DMS114 treated with DMSO at 0.1 percent for 48 hours (cell line): ENCODE measurements at regions not wholly inside any gene's neighbourhood (a gene's known extent, or its start where the extent isn't known, plus 50 kb on each side); places are given as distances from the start of the nearest gene placed in this dataset.

Experiments
- DNase-seq: peaks from one replicate; lab custom pipeline; 2025; ENCODE audit not compliant: unreplicated experiment; lab: John Stamatoyannopoulos, UW

GRCh38 chr6:168837254-168838036, 396.5 kb downstream of the SMOC2 start:
- no peak for DNase-seq

GRCh38 chr6:168835991-168836390, 395.0 kb downstream of the SMOC2 start:
- no peak for DNase-seq

- no peak for DNase-seq
Measured at GRCh38 chr6:168834801-168835200, 393.8 kb downstream of the SMOC2 start.

- DNase-seq = no peak
Measured at GRCh38 chr6:168834042-168834587, 393.1 kb downstream of the SMOC2 start.

- DNase-seq = no peak
Measured at GRCh38 chr6:168828800-168829199, 387.8 kb downstream of the SMOC2 start.

GRCh38 chr6:168828035-168828434, 387.1 kb downstream of the SMOC2 start:
- DNase-seq = no peak

GRCh38 chr6:168827586-168827871, 386.5 kb downstream of the SMOC2 start:
- no peak for DNase-seq

GRCh38 chr6:168826726-168827585, 386.0 kb downstream of the SMOC2 start:
- no peak for DNase-seq

GRCh38 chr6:168826078-168826390, 385.1 kb downstream of the SMOC2 start:
- no peak for DNase-seq

GRCh38 chr6:168825226-168826077, 384.5 kb downstream of the SMOC2 start:
- no peak for DNase-seq

GRCh38 chr6:168823397-168824212, 382.6 kb downstream of the SMOC2 start:
- no peak for DNase-seq

GRCh38 chr6:168822376-168822775, 381.4 kb downstream of the SMOC2 start:
- DNase-seq = no peak

- DNase-seq = no peak
Measured at GRCh38 chr6:168819546-168819945, 378.6 kb downstream of the SMOC2 start.

GRCh38 chr6:168817558-168818159, 376.7 kb downstream of the SMOC2 start:
- no peak for DNase-seq

- DNase-seq = no peak
Measured at GRCh38 chr6:168815229-168815628, 374.2 kb downstream of the SMOC2 start.

- DNase-seq = no peak
Measured at GRCh38 chr6:168808232-168808631, 367.2 kb downstream of the SMOC2 start.

GRCh38 chr6:168804331-168804730, 363.3 kb downstream of the SMOC2 start:
- DNase-seq = no peak

GRCh38 chr6:168803874-168804273, 362.9 kb downstream of the SMOC2 start:
- DNase-seq = no peak

GRCh38 chr6:168799067-168799466, 358.1 kb downstream of the SMOC2 start:
- no peak for DNase-seq

GRCh38 chr6:168796106-168796505, 355.1 kb downstream of the SMOC2 start:
- DNase-seq = no peak
